H9 (cell line): ENCODE measurements at regions not wholly inside any gene's neighbourhood (a gene's known extent, or its start where the extent isn't known, plus 50 kb on each side); places are given as distances from the start of the nearest gene placed in this dataset.

Source experiments
- DNase-seq: peaks from one replicate; pipeline ENCODE4 v3.0.0-alpha.2; 2017
- H2AFZ ChIP-seq: one replicate; pipeline ENCODE4 v1.6.1; 2013; ENCODE audit warnings: mild to moderate bottlenecking, low read length, control low read depth, moderate library complexity
- H2AK5ac ChIP-seq: 2 replicates; pipeline ENCODE4 v1.6.1; 2013; ENCODE audit warnings: low read length, control low read depth, mixed read lengths; ENCODE audit not compliant: insufficient read length
- H2BK120ac ChIP-seq: one replicate; pipeline ENCODE4 v1.6.1; 2013; ENCODE audit warnings: low read depth, mild to moderate bottlenecking, low read length, control low read depth, inconsistent platforms; ENCODE audit not compliant: poor library complexity, severe bottlenecking
- H2BK12ac ChIP-seq: 2 replicates; pipeline ENCODE4 v1.6.1; 2013; ENCODE audit warnings: low read length, control low read depth, mixed read lengths, low read depth; ENCODE audit not compliant: insufficient read length
- H2BK15ac ChIP-seq: 2 replicates; pipeline ENCODE4 v1.6.1; 2013; ENCODE audit warnings: low read depth, low read length, control low read depth
- H2BK20ac ChIP-seq: one replicate; pipeline ENCODE4 v1.6.1; 2013; ENCODE audit warnings: low read depth, mild to moderate bottlenecking, low read length, control low read depth, inconsistent platforms; ENCODE audit not compliant: poor library complexity, severe bottlenecking
- H2BK5ac ChIP-seq: 2 replicates; pipeline ENCODE4 v1.6.1; 2013; ENCODE audit warnings: low read length, control low read depth, mixed read lengths; ENCODE audit not compliant: insufficient read length
- H3K14ac ChIP-seq: 2 replicates; pipeline ENCODE4 v1.6.1; 2013; ENCODE audit warnings: low read length, control low read depth; ENCODE audit not compliant: insufficient read depth
- H3K18ac ChIP-seq: 2 replicates; pipeline ENCODE4 v1.6.1; 2013; ENCODE audit warnings: low read depth, mild to moderate bottlenecking, mixed read lengths, low read length, control low read depth; ENCODE audit not compliant: insufficient read length
- H3K23ac ChIP-seq: 2 replicates; pipeline ENCODE4 v1.6.1; 2013; ENCODE audit warnings: low read length, control low read depth, mixed read lengths, low read depth; ENCODE audit not compliant: insufficient read length
- H3K23me2 ChIP-seq: 2 replicates; pipeline ENCODE4 v1.6.1; 2013; ENCODE audit warnings: low read depth, mild to moderate bottlenecking, mixed read lengths, low read length, control low read depth; ENCODE audit not compliant: insufficient read length, poor library complexity, severe bottlenecking
- H3K27ac ChIP-seq: 2 replicates; pipeline ENCODE4 v1.5.1; 2013; ENCODE audit warnings: low read length, control low read depth, mixed read lengths, low read depth; ENCODE audit not compliant: insufficient read length
- H3K27me3 ChIP-seq: 2 replicates; pipeline ENCODE4 v1.6.1; 2013; ENCODE audit warnings: low read length, control low read depth, inconsistent platforms; ENCODE audit not compliant: insufficient read depth
- H3K4ac ChIP-seq: 2 replicates; pipeline ENCODE4 v1.6.1; 2013; ENCODE audit warnings: low read depth, mild to moderate bottlenecking, control low read depth, inconsistent platforms, low read length, moderate library complexity
- H3K4me1 ChIP-seq: 2 replicates; pipeline ENCODE4 v1.6.1; 2013; ENCODE audit warnings: low read length, control low read depth, inconsistent platforms; ENCODE audit not compliant: insufficient read depth
- H3K4me2 ChIP-seq: 2 replicates; pipeline ENCODE4 v1.6.1; 2013; ENCODE audit warnings: low read length, control low read depth, mixed read lengths; ENCODE audit not compliant: insufficient read length, insufficient read depth
- H3K56ac ChIP-seq: 2 replicates; pipeline ENCODE4 v1.6.1; 2013; ENCODE audit warnings: low read depth, mild to moderate bottlenecking, mixed read lengths, low read length, control low read depth; ENCODE audit not compliant: insufficient read length
- H3K79me1 ChIP-seq: 2 replicates; pipeline ENCODE4 v1.6.1; 2013; ENCODE audit warnings: low read depth, mild to moderate bottlenecking, moderate library complexity, low read length, control low read depth, inconsistent platforms; ENCODE audit not compliant: insufficient read depth, poor library complexity, severe bottlenecking
- H3K79me2 ChIP-seq: 2 replicates; pipeline ENCODE4 v1.6.1; 2013; ENCODE audit warnings: low read length, control low read depth, inconsistent platforms; ENCODE audit not compliant: insufficient read depth
- H3K9ac ChIP-seq: 2 replicates; pipeline ENCODE4 v1.6.1; 2013; ENCODE audit warnings: low read length, control low read depth, mixed read lengths; ENCODE audit not compliant: insufficient read length; ENCODE audit errors: extremely low read depth
- H3K9me3 ChIP-seq: one replicate; pipeline ENCODE4 v1.6.1; 2013; ENCODE audit warnings: low read depth, low read length, inconsistent platforms; ENCODE audit not compliant: control insufficient read depth
- H3T11ph ChIP-seq: one replicate; pipeline ENCODE4 v1.6.1; 2013; ENCODE audit warnings: mild to moderate bottlenecking, low read length, control low read depth, inconsistent platforms
- H4K20me1 ChIP-seq: one replicate; pipeline ENCODE4 v1.6.1; 2013; ENCODE audit not compliant: control insufficient read depth, insufficient read length, insufficient read depth
- H4K5ac ChIP-seq: 2 replicates; pipeline ENCODE4 v1.6.1; 2013; ENCODE audit warnings: low read depth, mild to moderate bottlenecking, mixed read lengths, low read length, control low read depth; ENCODE audit not compliant: insufficient read length
- H4K8ac ChIP-seq: replicated peaks from 2 replicates; pipeline ENCODE4 v1.6.1; 2013; ENCODE audit warnings: low read length, control low read depth, mixed read lengths, low read depth; ENCODE audit not compliant: insufficient read length
- H4K91ac ChIP-seq: 2 replicates; pipeline ENCODE4 v1.6.1; 2013; ENCODE audit warnings: low read depth, mild to moderate bottlenecking, moderate library complexity, mixed read lengths, low read length, control low read depth; ENCODE audit not compliant: insufficient read length
- H3K27ac Mint-ChIP-seq, 3 experiments: 2 replicates in 2 of 3; 3 replicates in 1 of 3; pipeline ENCODE4 v1.8.0; 2020 to 2021; ENCODE audit warnings: mixed read lengths in 3 of 3, mild to moderate bottlenecking in 1 of 3, moderate library complexity in 1 of 3
- H3K27me3 Mint-ChIP-seq: 2 replicates; pipeline ENCODE4 v1.8.0; 2021; ENCODE audit warnings: low read depth, mild to moderate bottlenecking, moderate library complexity, mixed read lengths
- H3K36me3 Mint-ChIP-seq, 3 experiments: 2 replicates in 2 of 3; 3 replicates in 1 of 3; pipeline ENCODE4 v1.8.0; 2020 to 2021; ENCODE audit warnings: low read depth in 3 of 3, mixed read lengths in 3 of 3; ENCODE audit not compliant: insufficient read depth in 1 of 3
- H3K4me1 Mint-ChIP-seq, 2 experiments: 2 replicates each; pipeline ENCODE4 v1.8.0; 2020; ENCODE audit warnings: mixed read lengths in 2 of 2
- H3K4me3 Mint-ChIP-seq, 2 experiments: 2 replicates in 1 of 2; 3 replicates in 1 of 2; pipeline ENCODE4 v1.8.0; 2020 to 2021; ENCODE audit warnings: mild to moderate bottlenecking in 2 of 2, mixed read lengths in 2 of 2, moderate library complexity in 1 of 2
- H3K9me3 Mint-ChIP-seq, 2 experiments: 2 replicates in 1 of 2; 3 replicates in 1 of 2; pipeline ENCODE4 v1.8.0; 2020; ENCODE audit warnings: mild to moderate bottlenecking in 2 of 2, mixed read lengths in 2 of 2, moderate library complexity in 1 of 2
- WGBS: extraction: QIAGEN DNeasy Blood & Tissue Kit; methylation state at CpG from one replicate; pipeline ENCODE4 v1.1.7; 2013; ENCODE audit warnings: missing lambda C conversion rate, low lambda C conversion rate, mixed read lengths; ENCODE audit not compliant: insufficient read length; ENCODE audit errors: extremely low coverage; 5-methylcytosine and 5-hydroxymethylcytosine counted together
- TF ChIP-seq, protein P1 (sequence below): fragments of 200-600 bp; sonication (generic); conservative IDR thresholded peaks from 3 replicates; pipeline ENCODE4 v1.8.0; 2021; ENCODE audit warnings: antibody characterized with exemption, mild to moderate bottlenecking

DNA sequence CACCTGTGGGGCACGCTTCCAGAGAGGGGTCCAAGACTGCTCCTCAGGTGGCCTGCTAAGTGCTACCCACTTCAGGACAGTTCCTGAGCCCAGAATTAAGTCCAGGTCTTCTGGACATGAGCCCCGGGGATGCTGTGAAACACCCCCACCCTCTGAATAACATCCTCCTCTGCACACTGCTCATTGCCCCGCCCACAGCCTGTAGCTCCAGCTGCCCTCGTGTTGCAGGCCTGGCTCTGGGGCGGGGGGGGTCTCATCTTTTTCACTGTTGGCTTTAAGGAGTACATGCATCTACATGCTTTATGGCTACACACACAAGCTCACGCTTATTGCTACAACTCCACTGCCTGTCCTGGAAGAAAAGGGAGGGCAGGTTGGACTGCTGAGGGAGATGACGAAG lies 92.8 kb downstream of the PTGR3 start:
- H2AK5ac ChIP-seq = no peak overlapping the region
- TF ChIP-seq, protein P1, sequence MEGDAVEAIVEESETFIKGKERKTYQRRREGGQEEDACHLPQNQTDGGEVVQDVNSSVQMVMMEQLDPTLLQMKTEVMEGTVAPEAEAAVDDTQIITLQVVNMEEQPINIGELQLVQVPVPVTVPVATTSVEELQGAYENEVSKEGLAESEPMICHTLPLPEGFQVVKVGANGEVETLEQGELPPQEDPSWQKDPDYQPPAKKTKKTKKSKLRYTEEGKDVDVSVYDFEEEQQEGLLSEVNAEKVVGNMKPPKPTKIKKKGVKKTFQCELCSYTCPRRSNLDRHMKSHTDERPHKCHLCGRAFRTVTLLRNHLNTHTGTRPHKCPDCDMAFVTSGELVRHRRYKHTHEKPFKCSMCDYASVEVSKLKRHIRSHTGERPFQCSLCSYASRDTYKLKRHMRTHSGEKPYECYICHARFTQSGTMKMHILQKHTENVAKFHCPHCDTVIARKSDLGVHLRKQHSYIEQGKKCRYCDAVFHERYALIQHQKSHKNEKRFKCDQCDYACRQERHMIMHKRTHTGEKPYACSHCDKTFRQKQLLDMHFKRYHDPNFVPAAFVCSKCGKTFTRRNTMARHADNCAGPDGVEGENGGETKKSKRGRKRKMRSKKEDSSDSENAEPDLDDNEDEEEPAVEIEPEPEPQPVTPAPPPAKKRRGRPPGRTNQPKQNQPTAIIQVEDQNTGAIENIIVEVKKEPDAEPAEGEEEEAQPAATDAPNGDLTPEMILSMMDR = no peak
- no peak overlapping the region for H3K18ac ChIP-seq
- H4K8ac ChIP-seq = no peak overlapping the region
- no peak overlapping the region for H2AFZ ChIP-seq
- H2BK120ac ChIP-seq = no peak overlapping the region
- no peak overlapping the region for H3K27ac ChIP-seq
- no peaks in the 10 kb centered on the region for H3K4me1 ChIP-seq
- Mint-ChIP-seq H3K4me1 (no peaks in the 10 kb centered on the region), H3K4me3 (no peak overlapping the region), H3K27me3 (no peaks in the 10 kb centered on the region; the same call in 1 of the 2 replicates), H3K9me3 (no peaks in the 10 kb centered on the region), H3K36me3 (no peaks in the 10 kb centered on the region), H3K27ac (no peak overlapping the region; a peak in 1 of 7 replicates)
- no peaks in the 10 kb centered on the region for H3K79me1 ChIP-seq
- no peaks in the 10 kb centered on the region for H3K23me2 ChIP-seq
- H3K4me2 ChIP-seq = no peak overlapping the region
- no peak overlapping the region for H3K14ac ChIP-seq
- no CpG with 5 or more reads among the region's 7 CpGs for WGBS
- H4K91ac ChIP-seq = no peak overlapping the region
- no peaks in the 10 kb centered on the region for H3K27me3 ChIP-seq
- H2BK15ac ChIP-seq = no peak overlapping the region
- H2BK12ac ChIP-seq = no peak overlapping the region
- H3K9me3 ChIP-seq = no peaks in the 10 kb centered on the region
- H3K9ac ChIP-seq = no peak overlapping the region
- H3K79me2 ChIP-seq = no peaks in the 10 kb centered on the region
- no peak for DNase-seq
- H2BK5ac ChIP-seq = no peak overlapping the region
- H4K5ac ChIP-seq = no peak overlapping the region
- H3K23ac ChIP-seq = no peak overlapping the region
- no peak overlapping the region for H3K4ac ChIP-seq
- H2BK20ac ChIP-seq = no peak overlapping the region
- no peak overlapping the region for H3K56ac ChIP-seq
- no peaks in the 10 kb centered on the region for H4K20me1 ChIP-seq
- no peak overlapping the region for H3T11ph ChIP-seq
